Gastrocnemius medialis (tissue), 4 donors: ENCODE measurements at regions not wholly inside any gene's neighbourhood (a gene's known extent, or its start where the extent isn't known, plus 50 kb on each side); places are given as distances from the start of the nearest gene placed in this dataset.

Source experiments
- ATAC-seq, 2 donors: fragments of 150-250 bp; one replicate each; pipeline ENCODE4 v1.9.1; 2016
- DNase-seq, 2 donors: peaks; one replicate each; pipeline ENCODE4 v3.0.0-alpha.2; 2019
- H3K27ac ChIP-seq, 4 donors: fragments of 200-600 bp; sonication (generic); 1 replicate in 1 of 4; 2 replicates in 3 of 4; pipeline ENCODE4 v1.5.1; 2016 to 2018; ENCODE audit warnings: mild to moderate bottlenecking in 2 of 4, moderate library complexity in 1 of 4
- H3K27me3 ChIP-seq, 3 donors: fragments of 200-600 bp; sonication (generic) in 2 of 3; 1 replicate in 1 of 3; 2 replicates in 2 of 3; pipeline versions ENCODE4 v1.5.1 to v1.6.0; 2016 to 2019; ENCODE audit warnings: mild to moderate bottlenecking in 1 of 3, moderate library complexity in 1 of 3
- H3K36me3 ChIP-seq, 2 donors: fragments of 200-600 bp; sonication (generic) in 1 of 2; one replicate each; pipeline ENCODE4 v1.5.1; 2017 to 2018
- H3K4me1 ChIP-seq, 2 donors: fragments of 200-600 bp; sonication (generic) in 1 of 2; one replicate each; pipeline ENCODE4 v1.5.1; 2016 to 2017; ENCODE audit warnings: mild to moderate bottlenecking in 2 of 2
- H3K4me3 ChIP-seq, 4 donors: fragments of 200-600 bp; sonication (generic) in 3 of 4; 1 replicate in 1 of 4; 2 replicates in 3 of 4; pipeline ENCODE4 v1.5.1; 2016 to 2019; ENCODE audit warnings: mild to moderate bottlenecking in 2 of 4
- H3K9me3 ChIP-seq, 3 donors: fragments of 200-600 bp; sonication (generic) in 2 of 3; 1 replicate in 1 of 3; 2 replicates in 2 of 3; pipeline ENCODE4 v1.5.1; 2016 to 2019
- POLR2A ChIP-seq, 2 donors: fragments of 450-650 bp; IDR thresholded peaks; one replicate each; pipeline ENCODE4 v1.6.1; 2017; ENCODE audit warnings: antibody characterized with exemption in 2 of 2, mild to moderate bottlenecking in 2 of 2, moderate library complexity in 2 of 2
- in situ Hi-C, 4 donors: fragments of 200-750 bp; cut with MboI; loops; one replicate each; pipeline versions ENCODE4 v1.15.0 to v1.8.0; 2017; ENCODE audit warnings: low sequenced_read_pairs in 4 of 4
- intact Hi-C: fragments of 100-400 bp; cut with DNase I; formaldehyde crosslinking; loops from one replicate; pipeline ENCODE4 v1.15.1; 2023; ENCODE audit warnings: low total_unique reads
- TF ChIP-seq, protein P1 (sequence below), 5 experiments: fragments of 450-650 bp in 3 of 5; fragments of 200-600 bp in 2 of 5; sonication (generic) in 2 of 5; IDR thresholded peaks in 4 of 5; conservative IDR thresholded peaks in 1 of 5; 1 replicate in 4 of 5; 2 replicates in 1 of 5; pipeline ENCODE4 v1.5.1; 2016 to 2019; ENCODE audit warnings: antibody characterized with exemption in 5 of 5, mild to moderate bottlenecking in 3 of 5, moderate library complexity in 3 of 5

DNA sequence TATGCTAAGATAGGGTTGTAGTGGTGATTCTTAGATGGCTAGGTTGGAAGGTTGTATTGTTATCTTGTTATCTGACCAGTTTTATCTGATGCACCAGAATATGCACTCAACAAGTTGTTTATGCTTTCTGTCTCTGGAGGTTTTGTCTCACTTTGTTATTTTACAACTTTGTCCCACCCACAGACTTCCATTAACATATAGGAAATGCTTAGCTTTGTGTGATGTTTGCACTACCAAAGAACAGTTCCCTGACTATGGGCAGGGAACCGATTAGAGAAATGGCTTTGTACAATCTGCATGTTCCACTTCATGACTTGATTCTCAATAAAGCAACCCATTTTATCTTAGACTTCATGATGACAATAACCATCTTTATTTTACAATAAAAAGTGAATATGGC, 160.6 kb upstream of the CDH20 start:
- ATAC-seq: no peak
- intact Hi-C loops: no loop called here

DNA sequence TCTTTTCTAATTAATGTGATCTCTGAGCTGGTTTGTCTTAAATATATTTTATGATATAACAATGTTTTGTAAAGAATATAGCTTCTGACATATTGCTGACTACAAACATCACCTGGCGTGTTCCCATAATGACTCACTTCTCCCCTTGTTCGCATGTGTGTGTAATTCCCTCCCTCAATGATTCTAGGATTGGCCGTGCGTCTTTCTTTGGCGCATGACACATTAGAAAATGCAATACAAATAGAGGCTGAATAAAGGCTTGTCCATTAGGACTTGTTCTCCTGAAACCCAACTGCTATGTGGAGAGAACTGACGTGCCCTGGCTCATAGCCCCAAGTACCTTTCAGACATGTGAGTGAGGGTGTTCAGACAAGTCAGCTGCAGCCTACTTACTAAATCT, 159.7 kb upstream of the CDH20 start:
- in situ Hi-C loops: no loop called here

More for the DNA sequence above, 160.6 kb upstream of the CDH20 start:
- DNase-seq: no peak
- no peaks in the 10 kb centered on the region for H3K27me3 ChIP-seq
- H3K36me3 ChIP-seq: no peaks in the 10 kb centered on the region
- in situ Hi-C loops: no loop called here
- no peaks in the 10 kb centered on the region for H3K9me3 ChIP-seq
- H3K4me3 ChIP-seq: no peak overlapping the region
- no peak overlapping the region for H3K27ac ChIP-seq
- TF ChIP-seq, protein P1, sequence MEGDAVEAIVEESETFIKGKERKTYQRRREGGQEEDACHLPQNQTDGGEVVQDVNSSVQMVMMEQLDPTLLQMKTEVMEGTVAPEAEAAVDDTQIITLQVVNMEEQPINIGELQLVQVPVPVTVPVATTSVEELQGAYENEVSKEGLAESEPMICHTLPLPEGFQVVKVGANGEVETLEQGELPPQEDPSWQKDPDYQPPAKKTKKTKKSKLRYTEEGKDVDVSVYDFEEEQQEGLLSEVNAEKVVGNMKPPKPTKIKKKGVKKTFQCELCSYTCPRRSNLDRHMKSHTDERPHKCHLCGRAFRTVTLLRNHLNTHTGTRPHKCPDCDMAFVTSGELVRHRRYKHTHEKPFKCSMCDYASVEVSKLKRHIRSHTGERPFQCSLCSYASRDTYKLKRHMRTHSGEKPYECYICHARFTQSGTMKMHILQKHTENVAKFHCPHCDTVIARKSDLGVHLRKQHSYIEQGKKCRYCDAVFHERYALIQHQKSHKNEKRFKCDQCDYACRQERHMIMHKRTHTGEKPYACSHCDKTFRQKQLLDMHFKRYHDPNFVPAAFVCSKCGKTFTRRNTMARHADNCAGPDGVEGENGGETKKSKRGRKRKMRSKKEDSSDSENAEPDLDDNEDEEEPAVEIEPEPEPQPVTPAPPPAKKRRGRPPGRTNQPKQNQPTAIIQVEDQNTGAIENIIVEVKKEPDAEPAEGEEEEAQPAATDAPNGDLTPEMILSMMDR (IDR thresholded peaks at IDR 0.05 in 4 of 5, conservative IDR thresholded peaks at IDR 0.05 in 1 of 5): no peak
- no peak for TF ChIP-seq POLR2A (IDR thresholded peaks at IDR 0.05)
- H3K4me1 ChIP-seq: no peaks in the 10 kb centered on the region

DNA sequence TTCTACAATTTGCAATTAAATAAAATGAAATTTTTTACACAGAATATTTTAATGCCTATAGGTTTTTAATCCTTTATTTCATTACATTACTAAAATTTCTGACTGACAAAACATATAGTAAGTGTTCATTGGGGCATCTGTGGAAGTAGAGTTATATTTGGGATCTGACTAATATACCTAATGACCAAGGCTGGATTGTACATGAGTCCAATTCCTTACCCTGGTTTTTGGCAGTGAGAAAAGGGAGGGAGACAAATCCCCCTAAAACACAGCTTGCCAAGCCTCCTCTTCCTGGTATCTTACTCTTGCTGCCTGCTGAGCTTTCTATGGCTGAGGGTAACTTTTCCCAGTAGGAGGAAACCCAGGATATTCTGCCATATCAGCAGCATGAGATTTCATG, 149.4 kb upstream of the CDH20 start:
- ATAC-seq (no peak), DNase-seq (no peak)
- Histone ChIP-seq H3K4me1 (no peaks in the 10 kb centered on the region), H3K36me3 (no peaks in the 10 kb centered on the region), H3K4me3 (no peak overlapping the region), H3K27ac (no peak overlapping the region), H3K27me3 (no peaks in the 10 kb centered on the region), H3K9me3 (no peaks in the 10 kb centered on the region)
- in situ Hi-C loops (no loop called here), intact Hi-C loops (no loop called here)
- TF ChIP-seq POLR2A (IDR thresholded peaks at IDR 0.05): no peak
- TF ChIP-seq, protein P1 (IDR thresholded peaks at IDR 0.05 in 4 of 5, conservative IDR thresholded peaks at IDR 0.05 in 1 of 5): no peak

More for the DNA sequence above, 159.7 kb upstream of the CDH20 start:
- TF ChIP-seq, protein P1 (IDR thresholded peaks at IDR 0.05 in 4 of 5, conservative IDR thresholded peaks at IDR 0.05 in 1 of 5): no peak
- TF ChIP-seq POLR2A (IDR thresholded peaks at IDR 0.05): no peak
- no peak overlapping the region for H3K4me3 ChIP-seq
- ATAC-seq (no peak), DNase-seq (no peak)
- intact Hi-C loops: no loop called here
- H3K4me1 ChIP-seq: no peaks in the 10 kb centered on the region
- H3K27me3 ChIP-seq: no peaks in the 10 kb centered on the region
- no peaks in the 10 kb centered on the region for H3K36me3 ChIP-seq
- H3K9me3 ChIP-seq: no peaks in the 10 kb centered on the region
- no peak overlapping the region for H3K27ac ChIP-seq

DNA sequence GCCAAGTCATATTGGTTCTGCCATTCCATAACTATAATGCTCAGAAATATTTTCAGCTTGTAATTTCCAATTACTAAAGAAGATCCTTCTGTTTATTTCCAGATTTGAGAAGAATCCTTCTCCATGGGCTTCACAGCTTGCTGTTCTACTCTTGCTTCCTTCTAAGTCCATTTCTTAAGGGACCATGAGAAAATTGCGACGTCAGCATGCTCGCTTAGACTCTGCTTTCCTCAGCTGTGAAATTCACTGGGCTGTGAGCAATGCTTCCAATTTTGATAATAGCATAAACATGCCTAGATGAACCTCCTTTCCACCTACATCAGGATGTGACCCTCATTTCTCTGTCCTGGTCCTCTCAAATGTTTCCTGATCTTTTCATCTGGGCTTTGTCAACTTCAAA, 145.3 kb upstream of the CDH20 start:
- H3K4me3 ChIP-seq: no peak overlapping the region
- DNase-seq (no peak), ATAC-seq (no peak)
- H3K9me3 ChIP-seq: no peaks in the 10 kb centered on the region
- H3K36me3 ChIP-seq: no peaks in the 10 kb centered on the region
- intact Hi-C loops: no loop called here
- no peaks in the 10 kb centered on the region for H3K4me1 ChIP-seq
- in situ Hi-C loops: no loop called here
- no peaks in the 10 kb centered on the region for H3K27me3 ChIP-seq
- no peak for TF ChIP-seq POLR2A (IDR thresholded peaks at IDR 0.05)
- TF ChIP-seq, protein P1 (IDR thresholded peaks at IDR 0.05 in 4 of 5, conservative IDR thresholded peaks at IDR 0.05 in 1 of 5): no peak
- no peak overlapping the region for H3K27ac ChIP-seq

DNA sequence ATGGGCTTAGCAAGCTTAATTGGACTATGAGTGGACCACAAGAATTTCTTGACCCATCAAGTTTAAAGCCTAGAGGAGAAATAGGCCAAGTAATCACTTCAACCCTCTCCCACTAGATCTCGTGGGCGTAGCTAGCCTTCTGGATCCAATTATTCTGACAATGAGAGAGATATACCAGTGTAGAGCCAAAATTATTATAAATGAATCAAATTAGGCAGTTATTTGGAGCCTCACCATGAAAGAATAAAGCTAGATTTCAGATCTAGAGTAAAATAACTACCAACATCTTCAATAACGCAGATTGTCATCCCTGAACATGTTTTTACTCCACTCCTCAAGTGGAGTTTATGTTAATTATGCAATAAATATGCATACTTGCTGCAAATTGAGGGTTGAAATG, 143.9 kb upstream of the CDH20 start:
- intact Hi-C loops: no loop called here
- H3K27me3 ChIP-seq: no peaks in the 10 kb centered on the region
- DNase-seq (no peak), ATAC-seq (no peak)
- no peaks in the 10 kb centered on the region for H3K4me1 ChIP-seq
- H3K4me3 ChIP-seq: no peak overlapping the region
- H3K27ac ChIP-seq: no peak overlapping the region
- H3K36me3 ChIP-seq: no peaks in the 10 kb centered on the region
- no peak for TF ChIP-seq POLR2A (IDR thresholded peaks at IDR 0.05)
- TF ChIP-seq, protein P1 (IDR thresholded peaks at IDR 0.05 in 4 of 5, conservative IDR thresholded peaks at IDR 0.05 in 1 of 5): no peak
- H3K9me3 ChIP-seq: no peaks in the 10 kb centered on the region
- in situ Hi-C loops: no loop called here
